Activated naive CD8-positive, alpha-beta T cell treated with anti-CD3 and anti-CD28 coated beads, Interleukin-2, amount 50 U/mL, for 24 hours (primary cell): ENCODE measurements at regions not wholly inside any gene's neighbourhood (a gene's known extent, or its start where the extent isn't known, plus 50 kb on each side); places are given as distances from the start of the nearest gene placed in this dataset.
"Not testable (repeated sequence)": the region's sequence is repeated elsewhere in the genome, so short reads cannot be mapped to it uniquely, and the experiment has no call there.

Experiments used
- ATAC-seq: fragments of 150-1000 bp; cut with Tn5 transposase; one replicate; pipeline ENCODE4 v1.10.0; 2021
- DNase-seq: peaks from one replicate; pipeline ENCODE4 v3.0.0; 2021
- H3K27ac Mint-ChIP-seq: one replicate; pipeline ENCODE4 v1.8.0; 2021; ENCODE audit warnings: mild to moderate bottlenecking, mixed read lengths
- H3K27me3 Mint-ChIP-seq: one replicate; pipeline ENCODE4 v1.8.0; 2021; ENCODE audit warnings: mixed read lengths
- H3K36me3 Mint-ChIP-seq: one replicate; pipeline ENCODE4 v1.8.0; 2021; ENCODE audit warnings: low read depth, mixed read lengths
- H3K4me1 Mint-ChIP-seq: one replicate; pipeline ENCODE4 v1.8.0; 2021; ENCODE audit warnings: mixed read lengths
- H3K4me3 Mint-ChIP-seq: one replicate; pipeline ENCODE4 v1.8.0; 2021; ENCODE audit warnings: mild to moderate bottlenecking, moderate library complexity, mixed read lengths
- H3K9me3 Mint-ChIP-seq: one replicate; pipeline ENCODE4 v1.8.0; 2021; ENCODE audit warnings: mixed read lengths

DNA sequence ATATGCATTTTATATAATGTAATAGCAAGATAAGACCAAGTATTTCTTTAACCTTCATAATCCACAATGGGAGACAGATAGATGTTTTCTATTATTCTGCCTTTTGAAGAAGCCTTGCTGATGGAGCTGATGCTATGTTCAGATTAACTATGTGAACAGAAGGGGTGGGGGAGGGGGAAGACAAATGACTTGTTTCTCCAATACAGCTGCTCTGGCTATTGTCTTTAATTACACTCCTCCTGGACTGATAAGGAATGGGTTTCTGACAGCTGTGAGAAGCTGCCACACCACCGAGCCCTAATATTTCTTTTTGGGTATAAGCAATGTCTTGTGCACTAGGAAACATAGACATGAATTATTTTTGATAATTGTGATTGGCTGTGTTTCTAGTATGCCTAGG lies 62.0 kb downstream of the CAVIN4 start:
- ATAC-seq (no peak), DNase-seq (no peak)
- H3K36me3 Mint-ChIP-seq: no peaks in the 10 kb centered on the region
- H3K4me3 Mint-ChIP-seq: no peak overlapping the region
- H3K27ac Mint-ChIP-seq: no peak overlapping the region
- H3K27me3 Mint-ChIP-seq: peaks cover 17% of the 10 kb centered on the region
- no peaks in the 10 kb centered on the region for H3K4me1 Mint-ChIP-seq
- H3K9me3 Mint-ChIP-seq: peaks cover 3% of the 10 kb centered on the region

DNA sequence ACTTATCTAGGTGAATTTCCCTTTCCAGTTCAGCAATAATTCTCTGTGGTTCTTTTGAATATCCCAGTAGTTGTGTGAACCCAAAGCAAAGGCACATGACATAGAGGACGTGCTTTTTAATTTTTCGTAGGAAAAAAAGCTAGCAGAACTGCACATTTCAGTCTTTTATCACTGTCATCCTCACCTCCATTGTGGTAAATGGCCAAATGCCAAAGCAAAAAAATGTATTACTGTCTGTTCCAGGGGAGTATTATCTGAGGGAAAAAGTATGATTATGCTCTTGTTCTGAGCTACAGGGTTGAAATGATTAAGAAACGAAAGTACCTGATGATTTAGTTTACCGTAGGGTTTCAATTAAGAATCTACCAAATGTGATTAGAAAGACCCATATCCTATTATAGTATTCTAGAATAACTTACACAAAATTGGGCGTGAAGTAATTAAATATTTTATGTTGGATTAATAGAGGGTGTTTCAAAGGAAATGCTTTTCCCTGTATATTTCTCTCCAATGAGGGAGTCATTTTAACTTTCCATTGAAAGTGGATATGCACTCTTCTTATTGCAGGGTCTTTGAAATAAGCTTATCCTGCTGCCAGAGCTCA lies 62.7 kb downstream of the CAVIN4 start:
- Mint-ChIP-seq H3K4me1 (no peaks in the 10 kb centered on the region), H3K9me3 (peaks cover 5% of the 10 kb centered on the region), H3K36me3 (no peaks in the 10 kb centered on the region), H3K4me3 (no peak overlapping the region), H3K27me3 (peaks cover 20% of the 10 kb centered on the region), H3K27ac (no peak overlapping the region)
- no peak for DNase-seq
- no peak for ATAC-seq

DNA sequence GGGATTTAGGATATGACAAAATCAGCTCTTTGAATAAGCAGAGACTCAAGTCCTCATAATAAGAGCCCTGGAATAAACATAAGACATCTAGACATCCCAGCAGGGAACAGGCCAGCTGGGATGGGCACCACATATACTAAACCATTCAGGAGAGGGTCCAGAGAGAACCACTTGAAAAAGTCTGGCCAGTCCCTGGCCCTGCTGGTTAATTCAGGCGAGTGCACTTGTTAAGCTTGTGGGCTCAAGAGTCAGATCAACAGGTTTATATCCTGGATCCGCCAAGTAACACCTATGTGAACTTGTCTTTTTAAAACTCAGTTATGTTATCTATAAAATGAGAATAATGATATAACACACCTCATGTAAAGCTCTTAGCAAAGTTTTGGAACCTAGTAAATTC lies 63.3 kb downstream of the CAVIN4 start:
- DNase-seq (no peak), ATAC-seq (no peak)
- Mint-ChIP-seq H3K9me3 (peaks cover 3% of the 10 kb centered on the region), H3K4me1 (no peaks in the 10 kb centered on the region), H3K27ac (no peak overlapping the region), H3K4me3 (no peak overlapping the region), H3K27me3 (peaks cover 20% of the 10 kb centered on the region), H3K36me3 (no peaks in the 10 kb centered on the region)

DNA sequence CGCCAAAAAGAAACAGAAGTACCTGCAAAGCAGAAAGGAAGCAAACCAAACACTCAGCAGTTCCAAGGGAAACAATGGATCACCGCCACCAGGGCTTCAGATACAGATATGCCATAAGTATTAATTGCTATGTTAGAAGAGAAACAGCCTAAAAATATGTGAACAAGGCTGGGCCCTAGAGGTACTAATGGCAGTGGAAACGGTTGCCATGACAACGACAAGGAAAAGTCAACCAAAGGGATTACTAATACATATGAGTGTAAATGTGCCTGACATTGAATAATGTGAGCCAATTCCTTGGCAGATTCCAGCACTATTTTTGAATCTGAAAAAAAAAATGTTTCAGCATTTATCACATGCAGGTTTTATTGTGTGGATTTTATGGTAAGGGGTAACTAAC lies 75.0 kb downstream of the CAVIN4 start:
- Mint-ChIP-seq H3K36me3 (no peaks in the 10 kb centered on the region), H3K27ac (no peak overlapping the region), H3K4me3 (no peak overlapping the region), H3K9me3 (peaks cover 19% of the 10 kb centered on the region), H3K4me1 (no peaks in the 10 kb centered on the region), H3K27me3 (peaks cover 2% of the 10 kb centered on the region)
- ATAC-seq (no peak), DNase-seq (no peak)

DNA sequence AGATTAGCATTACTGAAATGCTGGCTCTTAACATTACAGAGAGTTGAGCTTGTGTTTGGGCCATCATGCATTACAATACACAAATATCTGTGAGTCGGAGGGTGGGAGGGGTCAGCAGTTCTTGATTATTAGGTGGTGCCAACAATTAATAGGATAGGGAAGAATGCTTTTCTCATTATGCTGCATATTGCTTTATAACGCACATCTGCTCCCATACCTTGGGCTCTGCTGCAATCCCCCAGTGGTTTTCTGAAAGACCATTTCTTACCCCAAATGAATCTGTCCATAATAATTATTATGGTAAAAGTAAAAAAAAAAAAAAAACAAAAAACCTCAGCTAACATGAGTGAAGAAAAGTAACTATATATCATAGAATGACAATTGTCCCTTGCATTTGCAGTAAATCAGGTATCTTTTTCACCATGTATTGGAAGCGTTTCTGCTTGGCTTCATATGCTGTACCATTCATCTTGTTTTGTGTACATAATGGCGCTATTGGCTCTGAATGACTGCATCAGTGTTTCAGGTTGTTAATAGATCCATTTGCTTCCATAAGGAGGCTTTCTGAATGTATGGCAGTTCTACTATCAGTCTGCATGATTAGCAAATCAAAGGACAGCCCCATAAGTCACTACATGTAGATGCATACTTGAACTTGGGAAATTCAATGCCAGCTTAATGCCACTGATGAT lies 75.9 kb downstream of the CAVIN4 start:
- Mint-ChIP-seq H3K36me3 (no peaks in the 10 kb centered on the region), H3K27ac (no peak overlapping the region), H3K4me3 (no peak overlapping the region), H3K27me3 (peaks cover 2% of the 10 kb centered on the region), H3K4me1 (no peaks in the 10 kb centered on the region), H3K9me3 (peaks cover 23% of the 10 kb centered on the region)
- no peak for ATAC-seq
- no peak for DNase-seq

DNA sequence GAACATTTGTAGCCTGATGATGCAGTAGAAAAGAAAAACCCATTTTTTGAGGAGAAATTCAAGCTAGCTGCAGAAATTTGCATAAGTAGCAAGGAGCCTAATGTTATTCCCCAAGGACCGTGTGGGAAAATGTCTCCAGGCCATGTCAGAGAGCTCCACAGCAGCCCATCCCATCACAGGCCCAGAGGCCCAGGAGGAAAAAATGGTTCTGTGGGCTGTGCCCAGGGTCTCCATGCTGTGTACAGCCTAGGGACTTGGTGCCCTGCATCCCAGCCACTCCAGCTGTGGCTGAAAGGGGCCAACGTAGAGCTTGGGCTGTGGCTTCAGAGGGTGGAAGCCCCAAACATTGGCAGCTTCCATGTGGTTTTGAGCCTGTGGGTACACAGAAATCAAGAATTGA lies 79.0 kb downstream of the CAVIN4 start:
- not testable (repeated sequence) for H3K4me3 Mint-ChIP-seq, H3K4me1 Mint-ChIP-seq, H3K27me3 Mint-ChIP-seq, H3K27ac Mint-ChIP-seq, ATAC-seq, H3K36me3 Mint-ChIP-seq, DNase-seq
- peaks cover 23% of the 10 kb centered on the region for H3K9me3 Mint-ChIP-seq

DNA sequence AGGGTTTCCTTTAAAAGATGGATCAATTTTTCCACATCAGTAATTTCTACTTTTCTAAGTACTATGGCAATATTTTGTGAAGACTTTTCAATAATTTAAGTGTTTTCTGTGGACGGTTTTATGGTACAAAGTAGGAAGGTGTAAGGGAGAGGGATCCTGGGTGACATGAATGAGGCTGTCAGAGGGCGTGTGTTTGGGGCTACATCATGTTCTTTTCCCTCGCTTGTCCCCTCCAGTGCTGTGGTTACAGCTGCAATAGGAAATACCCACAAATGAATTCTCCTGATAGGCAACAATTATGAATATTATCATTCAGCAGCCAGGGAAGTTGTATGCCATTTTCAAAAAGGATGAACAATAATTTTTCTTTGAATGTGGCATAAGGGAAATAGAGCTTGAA lies 83.8 kb downstream of the CAVIN4 start:
- Mint-ChIP-seq H3K27ac (no peak overlapping the region), H3K4me3 (no peak overlapping the region), H3K27me3 (peaks cover 9% of the 10 kb centered on the region), H3K36me3 (no peaks in the 10 kb centered on the region), H3K9me3 (peaks cover 12% of the 10 kb centered on the region), H3K4me1 (no peaks in the 10 kb centered on the region)
- DNase-seq: no peak
- no peak for ATAC-seq

DNA sequence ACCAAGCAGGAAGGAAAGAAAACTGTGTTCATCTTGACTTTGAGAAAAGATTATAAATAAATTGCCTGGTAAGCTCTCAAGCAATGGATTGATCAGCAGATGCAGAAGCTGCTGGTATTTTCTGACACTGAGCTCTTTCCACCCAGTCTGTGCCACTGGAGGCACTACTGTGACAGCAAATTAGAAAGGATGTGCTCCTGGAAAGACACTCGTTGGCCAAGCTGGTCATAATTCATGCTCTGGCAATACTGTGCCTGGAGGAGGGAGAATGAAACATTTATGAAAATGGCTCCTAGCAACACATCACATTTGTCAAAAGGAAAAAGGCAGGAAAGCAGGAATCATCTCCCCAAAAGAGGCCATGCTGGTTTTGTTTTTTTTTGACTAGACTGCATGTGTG lies 84.2 kb downstream of the CAVIN4 start:
- Mint-ChIP-seq H3K4me3 (no peak overlapping the region), H3K9me3 (peaks cover 12% of the 10 kb centered on the region), H3K27me3 (peaks cover 9% of the 10 kb centered on the region), H3K4me1 (no peaks in the 10 kb centered on the region), H3K27ac (no peak overlapping the region), H3K36me3 (no peaks in the 10 kb centered on the region)
- ATAC-seq (no peak), DNase-seq (no peak)

DNA sequence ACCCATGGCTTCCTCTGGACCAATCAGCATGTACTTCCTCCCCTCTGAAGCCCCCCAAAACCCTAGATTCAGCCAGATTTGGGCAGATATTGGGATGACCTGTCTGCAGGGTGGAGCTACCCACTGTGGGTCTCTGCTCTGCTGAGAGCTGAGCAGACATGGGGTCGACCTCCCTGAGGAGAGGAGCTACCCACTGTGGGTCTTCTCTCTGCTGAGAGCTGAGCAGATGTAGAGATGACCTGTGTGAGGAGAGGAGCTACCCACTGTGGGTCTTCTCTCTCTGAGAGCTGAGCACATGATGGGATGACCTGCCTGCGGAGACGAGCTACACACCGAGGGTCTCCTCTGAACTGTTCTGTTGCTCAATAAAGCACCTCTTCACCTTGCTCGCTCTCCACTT lies 89.6 kb downstream of the CAVIN4 start:
- H3K4me3 Mint-ChIP-seq: no peak overlapping the region
- no peaks in the 10 kb centered on the region for H3K36me3 Mint-ChIP-seq
- no peak overlapping the region for H3K27ac Mint-ChIP-seq
- peaks cover 16% of the 10 kb centered on the region for H3K27me3 Mint-ChIP-seq
- ATAC-seq (peak; percentile 54), DNase-seq (no peak)
- no peaks in the 10 kb centered on the region for H3K9me3 Mint-ChIP-seq
- no peaks in the 10 kb centered on the region for H3K4me1 Mint-ChIP-seq

DNA sequence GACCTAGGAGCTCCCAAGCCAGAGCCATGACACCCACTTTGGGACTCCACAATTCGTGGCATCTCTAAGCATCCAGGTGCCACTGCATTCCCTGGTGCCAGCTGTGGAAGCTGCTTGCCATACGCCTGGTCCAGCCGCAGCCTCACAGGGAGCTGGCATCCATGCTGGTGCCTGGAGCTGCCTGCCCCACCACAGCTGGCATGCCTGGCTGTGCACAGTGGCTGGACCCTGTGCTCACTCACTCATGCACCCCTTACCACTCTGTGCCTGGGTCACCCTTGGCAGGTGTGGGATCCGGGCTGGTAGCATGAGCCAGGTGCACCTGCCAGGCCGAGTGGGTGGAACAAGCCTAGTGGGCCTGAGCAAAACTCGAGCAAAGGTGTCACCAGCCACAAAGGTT lies 90.1 kb downstream of the CAVIN4 start:
- no peaks in the 10 kb centered on the region for H3K36me3 Mint-ChIP-seq

DNA sequence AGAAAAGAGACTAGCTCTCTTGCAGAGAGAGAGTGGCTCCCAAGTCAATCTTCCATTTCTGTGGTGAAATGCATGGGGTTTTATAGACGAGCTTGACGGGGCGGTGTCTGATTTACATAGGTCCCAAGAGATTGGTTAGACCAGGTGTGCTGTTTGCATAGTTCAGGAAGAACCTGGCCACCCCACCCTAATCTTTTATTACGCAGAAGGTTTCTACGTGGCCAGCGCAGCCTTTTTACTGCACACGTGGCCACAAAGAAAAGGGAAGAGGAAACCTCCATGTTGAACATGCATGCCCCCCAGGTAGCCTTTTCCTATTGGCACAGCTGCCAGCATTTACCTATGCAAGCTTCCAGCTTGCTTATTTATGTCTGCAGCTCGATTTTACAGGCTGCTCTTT lies 92.1 kb downstream of the CAVIN4 start:
- DNase-seq: no peak
- Mint-ChIP-seq H3K36me3 (no peaks in the 10 kb centered on the region), H3K4me1 (no peaks in the 10 kb centered on the region), H3K9me3 (no peaks in the 10 kb centered on the region), H3K27me3 (peaks cover 16% of the 10 kb centered on the region), H3K27ac (no peak overlapping the region), H3K4me3 (no peak overlapping the region)
- no peak for ATAC-seq

More for the DNA sequence above, 90.1 kb downstream of the CAVIN4 start:
- peaks cover 16% of the 10 kb centered on the region for H3K27me3 Mint-ChIP-seq
- H3K4me1 Mint-ChIP-seq: no peaks in the 10 kb centered on the region
- H3K27ac Mint-ChIP-seq: no peak overlapping the region
- H3K9me3 Mint-ChIP-seq: no peaks in the 10 kb centered on the region
- DNase-seq (no peak), ATAC-seq (no peak)
- no peak overlapping the region for H3K4me3 Mint-ChIP-seq

DNA sequence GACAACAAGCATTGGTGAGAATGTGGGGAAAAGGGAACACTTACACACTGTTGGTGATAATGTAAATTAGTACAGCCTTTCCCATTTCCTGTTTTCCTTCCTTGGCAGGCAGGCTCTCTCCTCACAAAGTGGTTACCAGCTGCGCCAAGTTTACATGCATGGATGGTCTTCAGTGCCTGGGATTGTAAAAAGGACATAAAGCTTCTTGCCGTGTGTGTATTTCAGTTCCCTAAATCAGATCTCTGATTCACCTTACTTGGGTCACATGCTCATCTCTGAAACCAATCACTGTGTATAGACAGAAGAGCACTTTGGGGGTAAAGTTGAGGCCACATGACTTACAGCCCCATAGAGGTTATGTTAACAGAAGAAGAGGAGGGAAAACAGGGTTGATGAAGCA lies 92.8 kb downstream of the CAVIN4 start:
- Mint-ChIP-seq H3K36me3 (no peaks in the 10 kb centered on the region), H3K27ac (no peak overlapping the region), H3K27me3 (peaks cover 12% of the 10 kb centered on the region), H3K4me1 (no peaks in the 10 kb centered on the region), H3K9me3 (no peaks in the 10 kb centered on the region), H3K4me3 (no peak overlapping the region)
- ATAC-seq (no peak), DNase-seq (no peak)

DNA sequence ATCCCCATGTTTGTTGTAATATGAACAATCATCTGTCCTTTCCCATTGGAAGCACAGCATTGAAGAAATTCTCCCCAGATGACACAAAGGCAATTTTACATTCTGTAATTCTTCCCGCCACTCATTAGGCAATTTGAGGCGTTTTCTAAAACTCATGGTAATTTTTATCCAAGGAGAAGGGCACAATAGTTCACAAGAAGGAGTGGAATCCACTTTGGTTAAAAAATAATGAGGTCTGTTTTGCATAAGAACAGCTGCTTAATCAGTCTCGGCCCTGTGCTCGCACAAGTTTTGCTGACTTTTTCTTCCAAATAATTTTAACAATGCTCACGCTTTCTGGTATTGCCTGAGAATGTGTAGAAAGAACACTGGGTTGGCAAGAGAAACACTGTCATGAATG lies 94.0 kb downstream of the CAVIN4 start:
- Mint-ChIP-seq H3K27ac (no peak overlapping the region), H3K4me1 (no peaks in the 10 kb centered on the region), H3K27me3 (peaks cover 10% of the 10 kb centered on the region), H3K36me3 (no peaks in the 10 kb centered on the region), H3K4me3 (no peak overlapping the region), H3K9me3 (no peaks in the 10 kb centered on the region)
- DNase-seq (no peak), ATAC-seq (no peak)

DNA sequence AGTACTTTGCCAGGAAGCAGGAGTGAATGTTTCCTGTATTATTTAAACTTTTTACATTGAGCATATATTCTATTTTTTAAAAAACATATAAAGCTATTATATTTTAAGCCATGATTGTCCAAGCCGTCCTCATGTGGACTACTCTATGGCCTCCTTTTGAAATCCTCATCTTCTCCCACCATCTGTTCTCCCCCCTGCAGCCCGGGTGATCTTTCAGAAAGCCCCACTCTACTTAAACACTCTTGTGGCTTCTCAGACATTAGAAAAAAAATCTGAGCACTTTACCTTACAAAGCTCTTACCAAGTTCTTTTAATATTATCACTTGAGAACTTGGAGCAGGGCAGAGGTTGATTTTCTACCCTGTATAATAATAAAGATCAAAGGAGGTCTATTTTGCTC lies 95.4 kb downstream of the CAVIN4 start:
- Mint-ChIP-seq H3K4me3 (no peak overlapping the region), H3K36me3 (no peaks in the 10 kb centered on the region), H3K4me1 (no peaks in the 10 kb centered on the region), H3K27me3 (peaks cover 10% of the 10 kb centered on the region), H3K9me3 (no peaks in the 10 kb centered on the region), H3K27ac (no peak overlapping the region)
- ATAC-seq: no peak
- no peak for DNase-seq

DNA sequence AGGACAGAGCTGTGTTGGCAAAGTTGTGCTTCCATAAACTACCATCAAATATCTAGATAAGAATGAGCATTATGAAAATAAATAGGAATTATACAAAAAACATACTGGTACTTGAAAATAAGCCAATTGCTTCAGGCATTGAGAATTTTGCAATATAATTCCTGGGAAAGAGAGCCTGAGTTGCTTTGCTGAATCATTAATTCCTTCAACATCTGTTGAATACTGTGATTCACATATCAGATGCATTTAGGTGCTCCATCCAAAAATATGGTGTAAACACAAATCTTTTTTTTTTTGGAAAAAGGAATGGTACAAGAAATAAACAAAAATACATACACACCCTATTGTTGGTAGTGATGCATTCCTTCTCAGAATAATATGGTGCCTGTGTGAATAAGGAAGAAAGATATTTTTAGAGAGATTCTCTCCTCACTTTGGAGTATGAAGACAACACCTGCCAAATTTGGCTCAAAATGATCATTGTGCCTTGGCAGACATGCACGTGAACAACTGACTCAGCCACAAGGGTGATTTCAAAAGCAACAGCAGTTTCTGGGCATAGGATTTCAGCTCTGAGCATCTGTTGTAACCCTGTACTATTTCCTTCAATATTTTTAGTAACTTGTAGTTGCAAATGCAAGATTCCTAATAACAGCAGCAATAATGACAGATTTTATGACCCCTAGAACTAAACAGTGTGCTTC lies 96.7 kb downstream of the CAVIN4 start:
- no peak overlapping the region for H3K4me3 Mint-ChIP-seq
- H3K4me1 Mint-ChIP-seq: no peaks in the 10 kb centered on the region
- peaks cover 4% of the 10 kb centered on the region for H3K27me3 Mint-ChIP-seq
- no peak overlapping the region for H3K27ac Mint-ChIP-seq
- no peaks in the 10 kb centered on the region for H3K9me3 Mint-ChIP-seq
- DNase-seq (no peak), ATAC-seq (no peak)
- H3K36me3 Mint-ChIP-seq: no peaks in the 10 kb centered on the region
